ENCODE measurements at regions not wholly inside any gene's neighbourhood (a gene's known extent, or its start where the extent isn't known, plus 50 kb on each side); places are given as distances from the start of the nearest gene placed in this dataset.

DNA sequence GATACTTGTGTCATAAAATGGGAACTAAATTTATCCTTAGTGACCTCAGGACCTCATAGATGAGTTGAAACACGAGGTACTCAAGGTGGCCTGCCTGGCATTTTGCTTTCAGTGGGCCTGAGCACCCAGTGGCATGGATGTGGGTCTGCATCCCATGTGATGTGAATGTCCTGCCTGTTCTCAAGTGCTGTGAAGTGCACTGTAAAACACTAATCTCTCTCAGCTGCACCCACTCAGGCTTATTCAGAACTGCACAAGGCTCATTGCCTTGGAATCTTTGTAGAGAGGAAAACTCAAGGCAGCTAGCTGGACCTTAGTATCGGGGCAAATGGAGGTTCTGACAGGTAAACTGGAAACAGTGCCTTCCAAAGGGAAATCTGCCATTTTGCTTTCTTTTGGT, 767.0 kb downstream of the TUSC7 start:
- DNase-seq (no peak), FAIRE-seq (no peak)
- H3K36me3 ChIP-seq (ENCODE audit: control insufficient read depth in 2 of 3, insufficient read depth in 3 of 3, low read length in 3 of 3), result no peaks in the 10 kb centered on the region
- no peaks in the 10 kb centered on the region for H3K9me3 ChIP-seq (ENCODE audit: control insufficient read depth in 2 of 3, insufficient read depth in 1 of 3, low read length in 3 of 3)
- TF ChIP-seq, protein P1, sequence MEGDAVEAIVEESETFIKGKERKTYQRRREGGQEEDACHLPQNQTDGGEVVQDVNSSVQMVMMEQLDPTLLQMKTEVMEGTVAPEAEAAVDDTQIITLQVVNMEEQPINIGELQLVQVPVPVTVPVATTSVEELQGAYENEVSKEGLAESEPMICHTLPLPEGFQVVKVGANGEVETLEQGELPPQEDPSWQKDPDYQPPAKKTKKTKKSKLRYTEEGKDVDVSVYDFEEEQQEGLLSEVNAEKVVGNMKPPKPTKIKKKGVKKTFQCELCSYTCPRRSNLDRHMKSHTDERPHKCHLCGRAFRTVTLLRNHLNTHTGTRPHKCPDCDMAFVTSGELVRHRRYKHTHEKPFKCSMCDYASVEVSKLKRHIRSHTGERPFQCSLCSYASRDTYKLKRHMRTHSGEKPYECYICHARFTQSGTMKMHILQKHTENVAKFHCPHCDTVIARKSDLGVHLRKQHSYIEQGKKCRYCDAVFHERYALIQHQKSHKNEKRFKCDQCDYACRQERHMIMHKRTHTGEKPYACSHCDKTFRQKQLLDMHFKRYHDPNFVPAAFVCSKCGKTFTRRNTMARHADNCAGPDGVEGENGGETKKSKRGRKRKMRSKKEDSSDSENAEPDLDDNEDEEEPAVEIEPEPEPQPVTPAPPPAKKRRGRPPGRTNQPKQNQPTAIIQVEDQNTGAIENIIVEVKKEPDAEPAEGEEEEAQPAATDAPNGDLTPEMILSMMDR (IDR thresholded peaks at IDR 0.05; ENCODE audit: borderline replicate concordance, extremely low read depth, insufficient read depth), result no peak
- H3K4me1 ChIP-seq (ENCODE audit: control insufficient read depth in 2 of 3, insufficient read depth in 2 of 3, low read depth in 1 of 3, low read length in 3 of 3), result no peaks in the 10 kb centered on the region
- intact Hi-C loops (cut with DNase I), result no loop called here
- H3K27ac ChIP-seq (ENCODE audit: low read depth in 2 of 2, low read length in 2 of 2), result no peak overlapping the region
- H3K4me3 ChIP-seq (ENCODE audit: low read length in 3 of 3), result no peak overlapping the region
- H3K9ac ChIP-seq (ENCODE audit: low read length in 3 of 3), result no peak overlapping the region
- no peaks in the 10 kb centered on the region for H3K27me3 ChIP-seq (ENCODE audit: control insufficient read depth, insufficient read depth, low read length)

DNA sequence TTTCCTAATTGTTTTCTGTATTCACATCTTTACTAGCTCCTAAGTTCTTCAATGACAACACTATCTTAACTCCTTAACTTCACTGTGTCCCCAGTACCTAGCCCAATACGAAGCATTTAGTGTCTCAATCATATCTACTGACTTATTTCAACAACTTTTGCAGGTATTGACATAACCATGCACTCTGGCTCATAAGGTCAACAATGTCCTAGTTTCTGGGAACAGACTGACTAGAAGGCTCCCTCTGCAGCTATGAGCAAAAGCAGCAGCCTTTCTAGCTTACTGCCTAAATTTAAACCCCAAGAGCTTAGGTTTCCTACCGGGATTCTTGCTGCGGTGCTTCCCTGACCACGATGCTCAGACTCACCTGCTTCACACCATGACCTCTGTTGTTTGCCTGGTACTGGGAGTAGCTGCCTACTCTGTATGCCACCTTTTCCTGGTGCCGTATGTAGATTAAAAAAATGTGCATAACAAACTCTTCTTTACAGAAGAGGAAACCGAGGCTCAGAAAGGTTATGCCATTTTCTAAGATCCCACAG, 767.7 kb downstream of the TUSC7 start:
- TF ChIP-seq, protein P1 (IDR thresholded peaks at IDR 0.05; ENCODE audit: borderline replicate concordance, extremely low read depth, insufficient read depth), result no peak
- no peaks in the 10 kb centered on the region for H3K4me1 ChIP-seq (ENCODE audit: control insufficient read depth in 2 of 3, insufficient read depth in 2 of 3, low read depth in 1 of 3, low read length in 3 of 3)
- H3K27me3 ChIP-seq (ENCODE audit: control insufficient read depth, insufficient read depth, low read length), result no peaks in the 10 kb centered on the region
- DNase-seq (no peak), FAIRE-seq (no peak)
- no peak overlapping the region for H3K27ac ChIP-seq (ENCODE audit: low read depth in 2 of 2, low read length in 2 of 2)
- H3K9ac ChIP-seq (ENCODE audit: low read length in 3 of 3), result no peak overlapping the region
- no peaks in the 10 kb centered on the region for H3K36me3 ChIP-seq (ENCODE audit: control insufficient read depth in 2 of 3, insufficient read depth in 3 of 3, low read length in 3 of 3)
- no peaks in the 10 kb centered on the region for H3K9me3 ChIP-seq (ENCODE audit: control insufficient read depth in 2 of 3, insufficient read depth in 1 of 3, low read length in 3 of 3)
- intact Hi-C loops (cut with DNase I), result no loop called here
- H3K4me3 ChIP-seq (ENCODE audit: low read length in 3 of 3), result no peak overlapping the region

DNA sequence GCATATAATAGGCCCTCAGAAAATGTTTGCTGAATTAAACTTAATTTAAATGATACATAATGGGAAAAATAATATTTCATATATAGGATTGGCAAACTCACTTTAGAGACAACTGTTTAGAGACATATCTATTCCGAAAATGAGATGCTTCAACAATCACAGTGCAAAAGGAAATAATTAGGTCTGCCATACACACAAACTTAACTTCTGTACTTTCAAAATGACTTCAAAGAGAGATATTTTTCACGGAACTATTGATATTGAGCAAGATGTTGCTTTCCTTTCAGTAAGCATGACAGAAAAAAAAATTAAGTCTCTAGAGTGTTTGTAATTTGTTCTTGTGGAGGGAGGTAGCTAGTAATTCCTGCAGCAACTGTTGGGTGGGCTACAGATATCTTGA, 769.5 kb downstream of the TUSC7 start:
- intact Hi-C loops (cut with DNase I), result no loop called here
- Histone ChIP-seq H3K27ac (ENCODE audit: low read depth in 2 of 2, low read length in 2 of 2) (no peak overlapping the region), H3K27me3 (ENCODE audit: control insufficient read depth, insufficient read depth, low read length) (no peaks in the 10 kb centered on the region), H3K9me3 (ENCODE audit: control insufficient read depth in 2 of 3, insufficient read depth in 1 of 3, low read length in 3 of 3) (no peaks in the 10 kb centered on the region), H3K4me3 (ENCODE audit: low read length in 3 of 3) (no peak overlapping the region), H3K9ac (ENCODE audit: low read length in 3 of 3) (no peak overlapping the region), H3K36me3 (ENCODE audit: control insufficient read depth in 2 of 3, insufficient read depth in 3 of 3, low read length in 3 of 3) (no peaks in the 10 kb centered on the region), H3K4me1 (ENCODE audit: control insufficient read depth in 2 of 3, insufficient read depth in 2 of 3, low read depth in 1 of 3, low read length in 3 of 3) (no peaks in the 10 kb centered on the region)
- TF ChIP-seq, protein P1 (IDR thresholded peaks at IDR 0.05; ENCODE audit: borderline replicate concordance, extremely low read depth, insufficient read depth), result no peak
- no peak for FAIRE-seq
- no peak for DNase-seq

DNA sequence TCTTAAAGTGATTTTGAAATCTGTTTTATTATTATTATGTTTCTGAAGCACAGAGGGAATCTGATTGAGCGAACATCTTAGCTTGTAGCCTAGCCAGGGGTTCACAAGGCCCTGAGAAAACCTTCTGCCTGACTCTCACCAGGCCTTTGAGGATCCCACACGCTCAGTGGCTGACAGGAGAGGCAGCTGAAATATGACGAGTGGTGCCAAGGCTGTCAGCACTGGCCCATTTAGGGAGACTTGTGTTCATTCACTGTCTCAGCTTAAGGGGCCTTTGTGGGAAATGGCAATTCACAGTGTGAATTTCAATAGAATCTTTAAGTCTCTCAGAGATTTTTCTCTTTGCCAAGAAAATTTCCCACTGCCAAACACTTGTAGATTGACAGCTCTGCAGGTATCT, 770.9 kb downstream of the TUSC7 start:
- Histone ChIP-seq H3K27me3 (ENCODE audit: control insufficient read depth, insufficient read depth, low read length) (no peaks in the 10 kb centered on the region), H3K27ac (ENCODE audit: low read depth in 2 of 2, low read length in 2 of 2) (no peak overlapping the region), H3K9me3 (ENCODE audit: control insufficient read depth in 2 of 3, insufficient read depth in 1 of 3, low read length in 3 of 3) (no peaks in the 10 kb centered on the region), H3K9ac (ENCODE audit: low read length in 3 of 3) (no peak overlapping the region), H3K4me3 (ENCODE audit: low read length in 3 of 3) (no peak overlapping the region), H3K36me3 (ENCODE audit: control insufficient read depth in 2 of 3, insufficient read depth in 3 of 3, low read length in 3 of 3) (no peaks in the 10 kb centered on the region), H3K4me1 (ENCODE audit: control insufficient read depth in 2 of 3, insufficient read depth in 2 of 3, low read depth in 1 of 3, low read length in 3 of 3) (no peaks in the 10 kb centered on the region)
- intact Hi-C loops (cut with DNase I), result no loop called here
- TF ChIP-seq, protein P1 (IDR thresholded peaks at IDR 0.05; ENCODE audit: borderline replicate concordance, extremely low read depth, insufficient read depth), result no peak
- DNase-seq (no peak), FAIRE-seq (no peak)

All from kidney (tissue), 13 donors.